ENCODE measurements at regions not wholly inside any gene's neighbourhood (a gene's known extent, or its start where the extent isn't known, plus 50 kb on each side); places are given as distances from the start of the nearest gene placed in this dataset.

DNA sequence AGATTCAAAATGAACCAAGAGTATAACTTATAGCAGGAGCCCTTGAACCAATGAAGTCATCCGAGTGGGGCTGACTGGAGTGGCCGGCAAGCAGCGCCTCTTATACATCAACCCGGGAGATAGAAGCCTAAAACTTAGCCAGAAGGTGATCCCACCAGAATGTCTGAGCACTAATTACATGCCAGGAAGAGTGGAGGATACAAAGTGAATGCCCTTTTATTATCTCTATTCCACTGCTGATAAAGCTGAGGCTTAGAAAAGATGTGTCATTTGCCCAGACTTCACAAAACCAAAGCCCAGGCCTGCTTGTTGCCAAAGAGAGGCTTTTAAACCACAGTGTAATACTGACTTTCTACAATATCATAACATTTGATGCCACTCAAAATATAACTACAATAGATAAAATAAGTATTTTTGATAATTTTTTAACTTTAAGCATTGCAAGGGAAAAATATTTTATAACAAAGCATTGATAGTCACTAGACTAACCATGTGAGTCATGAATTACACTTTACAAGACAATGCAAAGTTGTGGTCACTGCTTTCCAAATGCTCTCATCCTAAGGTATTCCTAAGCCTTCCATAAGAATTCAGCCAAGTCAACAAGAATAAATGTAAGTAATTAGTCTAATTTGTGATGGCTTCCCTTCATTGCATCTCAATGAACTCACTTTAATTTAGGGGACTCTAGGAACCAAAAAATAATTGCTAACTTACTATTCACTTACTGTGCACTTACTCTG is 58.6 kb upstream of the ARID5B start:
- DNase-seq (ENCODE audit: low read depth in 1 of 2, low spot score in 1 of 2), result no peak
- Histone ChIP-seq H3K27ac (replicated peaks) (no peak overlapping the region), H3K4me3 (replicated peaks; ENCODE audit: insufficient read depth, low read length) (no peak overlapping the region), H3K27me3 (ENCODE audit: insufficient read depth, poor library complexity, severe bottlenecking) (no peaks in the 10 kb centered on the region)
- TF ChIP-seq CTCF (IDR thresholded peaks at IDR 0.05; ENCODE audit: insufficient read depth, low read length) (no peak), SPI1 (IDR thresholded peaks at IDR 0.05; ENCODE audit: borderline replicate concordance, low read depth) (no peak), POLR2AphosphoS5 (IDR thresholded peaks at IDR 0.05; ENCODE audit: low read depth) (no peak), REST (IDR thresholded peaks at IDR 0.05; ENCODE audit: insufficient replicate concordance, low read depth) (no peak), GABPA (IDR thresholded peaks at IDR 0.05; ENCODE audit: low read depth) (no peak)

DNA sequence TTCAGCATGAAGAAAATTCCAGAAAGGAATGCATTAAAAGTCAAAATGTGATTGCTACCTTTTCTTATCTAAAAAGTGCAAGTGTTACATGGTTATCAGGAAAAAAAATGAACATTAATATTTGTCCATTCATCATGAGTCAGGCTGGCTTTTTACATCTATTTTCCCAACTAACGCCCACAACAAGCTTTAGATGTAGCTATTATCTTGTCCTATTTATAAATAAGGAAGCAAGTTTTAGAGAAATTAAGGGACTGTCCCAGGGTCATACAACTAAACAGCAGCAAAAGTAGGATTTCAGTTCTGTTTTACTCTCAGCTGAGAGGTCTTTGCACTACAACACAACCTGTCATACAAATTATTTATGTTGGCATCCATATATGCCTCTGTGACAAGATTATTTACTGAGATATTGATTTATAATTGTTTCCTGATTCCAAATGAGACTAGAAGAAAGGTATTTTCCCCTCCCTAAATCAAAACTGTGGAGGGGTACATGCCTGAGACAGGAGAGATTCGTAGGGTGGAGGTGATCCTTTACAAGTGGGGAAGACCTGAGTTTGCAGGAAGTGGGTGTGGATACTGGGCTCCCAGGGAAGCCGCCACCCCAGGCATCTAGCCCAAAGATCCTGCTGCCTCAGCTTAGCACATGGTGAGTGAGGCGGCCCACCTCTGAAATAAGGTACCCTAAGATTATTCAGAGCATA is 57.2 kb upstream of the ARID5B start:
- H3K27ac ChIP-seq (replicated peaks), result no peak overlapping the region
- no peak overlapping the region for H3K4me3 ChIP-seq (replicated peaks; ENCODE audit: insufficient read depth, low read length)
- DNase-seq (ENCODE audit: low read depth in 1 of 2, low spot score in 1 of 2), result no peak
- H3K27me3 ChIP-seq (ENCODE audit: insufficient read depth, poor library complexity, severe bottlenecking), result no peaks in the 10 kb centered on the region
- TF ChIP-seq CTCF (IDR thresholded peaks at IDR 0.05; ENCODE audit: insufficient read depth, low read length), result no peak
- no peak for TF ChIP-seq POLR2AphosphoS5 (IDR thresholded peaks at IDR 0.05; ENCODE audit: low read depth)
- TF ChIP-seq SPI1 (IDR thresholded peaks at IDR 0.05; ENCODE audit: borderline replicate concordance, low read depth), result no peak
- no peak for TF ChIP-seq GABPA (IDR thresholded peaks at IDR 0.05; ENCODE audit: low read depth)
- TF ChIP-seq REST (IDR thresholded peaks at IDR 0.05; ENCODE audit: insufficient replicate concordance, low read depth), result no peak

- TF ChIP-seq SPI1 (IDR thresholded peaks at IDR 0.05; ENCODE audit: borderline replicate concordance, low read depth), result no peak
- TF ChIP-seq POLR2AphosphoS5 (IDR thresholded peaks at IDR 0.05; ENCODE audit: low read depth), result no peak
- TF ChIP-seq CTCF (IDR thresholded peaks at IDR 0.05; ENCODE audit: insufficient read depth, low read length), result no peak
- TF ChIP-seq GABPA (IDR thresholded peaks at IDR 0.05; ENCODE audit: low read depth), result no peak
- TF ChIP-seq REST (IDR thresholded peaks at IDR 0.05; ENCODE audit: insufficient replicate concordance, low read depth), result no peak
- Histone ChIP-seq H3K27me3 (ENCODE audit: insufficient read depth, poor library complexity, severe bottlenecking) (no peaks in the 10 kb centered on the region), H3K4me3 (replicated peaks; ENCODE audit: insufficient read depth, low read length) (no peak overlapping the region), H3K27ac (replicated peaks) (no peak overlapping the region)
- DNase-seq (ENCODE audit: low read depth in 1 of 2, low spot score in 1 of 2), result no peak
These were observed 56.1 kb upstream of the ARID5B start for GRCh38 chr10:61845196-61845949.
